ENCODE measurements at regions not wholly inside any gene's neighbourhood (a gene's known extent, or its start where the extent isn't known, plus 50 kb on each side); places are given as distances from the start of the nearest gene placed in this dataset.

DNA sequence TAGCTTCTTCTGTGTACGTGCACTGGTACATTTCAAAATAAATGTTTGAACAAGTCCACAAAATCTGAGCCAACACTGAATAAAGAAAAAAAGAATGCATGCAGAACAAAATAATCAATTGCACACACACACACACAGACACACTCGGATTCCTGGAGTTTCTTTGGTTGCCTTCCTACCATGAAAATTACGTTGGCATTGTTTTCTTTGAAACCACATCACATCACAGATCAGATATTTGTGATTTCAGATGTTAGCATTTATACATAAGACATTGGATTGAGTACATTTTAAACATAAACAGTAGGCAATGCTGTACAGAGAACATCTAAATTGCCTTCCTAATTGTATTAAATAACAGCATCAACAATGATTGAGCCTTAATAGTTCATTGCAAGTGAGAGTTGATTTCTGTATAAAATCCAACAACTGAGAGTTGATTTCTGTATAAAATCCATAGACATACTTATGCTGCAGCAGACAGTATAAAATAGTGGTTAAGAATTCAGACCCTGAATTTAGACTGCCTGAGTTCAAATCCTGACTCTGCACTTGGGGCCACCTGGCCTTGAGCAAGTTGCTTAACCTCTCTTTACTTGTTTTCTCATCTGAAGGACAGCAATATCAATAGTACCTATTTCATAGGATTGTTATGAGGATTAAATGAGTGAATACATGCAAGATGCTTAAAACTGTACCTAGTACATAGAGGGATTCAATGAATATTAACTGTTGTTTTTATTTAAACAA is 101.7 kb upstream of the IFNE start:
- Histone ChIP-seq H3K36me3 (ENCODE audit: low read depth) (peaks cover 81% of the 10 kb centered on the region), H3K27ac (ENCODE audit: poor library complexity, severe bottlenecking) (peak overlapping the region; percentile 98), H3K27me3 (ENCODE audit: insufficient read depth, poor library complexity, severe bottlenecking) (no peaks in the 10 kb centered on the region), H3K4me3 (ENCODE audit: severe bottlenecking) (no peak overlapping the region), H3K4me1 (ENCODE audit: insufficient read depth, poor library complexity, severe bottlenecking) (peaks cover 76% of the 10 kb centered on the region), H3K9me3 (ENCODE audit: severe bottlenecking) (no peaks in the 10 kb centered on the region)
- DNase-seq (ENCODE audit: low spot score): no peak
- no peak for ATAC-seq (ENCODE audit: low read depth)
- TF ChIP-seq, protein P1, sequence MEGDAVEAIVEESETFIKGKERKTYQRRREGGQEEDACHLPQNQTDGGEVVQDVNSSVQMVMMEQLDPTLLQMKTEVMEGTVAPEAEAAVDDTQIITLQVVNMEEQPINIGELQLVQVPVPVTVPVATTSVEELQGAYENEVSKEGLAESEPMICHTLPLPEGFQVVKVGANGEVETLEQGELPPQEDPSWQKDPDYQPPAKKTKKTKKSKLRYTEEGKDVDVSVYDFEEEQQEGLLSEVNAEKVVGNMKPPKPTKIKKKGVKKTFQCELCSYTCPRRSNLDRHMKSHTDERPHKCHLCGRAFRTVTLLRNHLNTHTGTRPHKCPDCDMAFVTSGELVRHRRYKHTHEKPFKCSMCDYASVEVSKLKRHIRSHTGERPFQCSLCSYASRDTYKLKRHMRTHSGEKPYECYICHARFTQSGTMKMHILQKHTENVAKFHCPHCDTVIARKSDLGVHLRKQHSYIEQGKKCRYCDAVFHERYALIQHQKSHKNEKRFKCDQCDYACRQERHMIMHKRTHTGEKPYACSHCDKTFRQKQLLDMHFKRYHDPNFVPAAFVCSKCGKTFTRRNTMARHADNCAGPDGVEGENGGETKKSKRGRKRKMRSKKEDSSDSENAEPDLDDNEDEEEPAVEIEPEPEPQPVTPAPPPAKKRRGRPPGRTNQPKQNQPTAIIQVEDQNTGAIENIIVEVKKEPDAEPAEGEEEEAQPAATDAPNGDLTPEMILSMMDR (IDR thresholded peaks at IDR 0.05; ENCODE audit: poor library complexity, severe bottlenecking): no peak

DNA sequence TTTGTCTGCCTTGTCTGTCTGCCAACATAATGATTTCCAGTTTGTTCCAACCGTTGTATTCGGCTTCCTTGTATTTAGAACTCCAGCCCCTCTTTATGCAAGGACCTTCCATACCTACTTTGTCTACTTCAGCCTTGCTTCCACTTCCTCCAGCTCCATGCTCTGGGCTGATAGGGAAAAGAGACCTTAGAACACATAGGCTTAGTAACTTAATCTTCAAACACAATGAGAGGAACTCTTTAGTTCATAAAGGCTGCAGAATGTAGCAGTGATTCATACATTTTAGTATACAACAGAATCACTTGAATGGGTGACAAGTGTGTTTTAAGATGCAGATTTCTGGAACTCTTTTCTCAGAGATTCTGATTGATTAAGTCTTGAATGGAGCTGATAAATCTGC is 102.8 kb upstream of the IFNE start:
- no peak for DNase-seq (ENCODE audit: low spot score)
- no peak overlapping the region for H3K4me3 ChIP-seq (ENCODE audit: severe bottlenecking)
- H3K9me3 ChIP-seq (ENCODE audit: severe bottlenecking): no peaks in the 10 kb centered on the region
- peaks cover 80% of the 10 kb centered on the region for H3K36me3 ChIP-seq (ENCODE audit: low read depth)
- ATAC-seq (ENCODE audit: low read depth): no peak
- TF ChIP-seq, protein P1 (IDR thresholded peaks at IDR 0.05; ENCODE audit: poor library complexity, severe bottlenecking): no peak
- peaks cover 69% of the 10 kb centered on the region for H3K4me1 ChIP-seq (ENCODE audit: insufficient read depth, poor library complexity, severe bottlenecking)
- no peaks in the 10 kb centered on the region for H3K27me3 ChIP-seq (ENCODE audit: insufficient read depth, poor library complexity, severe bottlenecking)
- peak overlapping the region; percentile 98 for H3K27ac ChIP-seq (ENCODE audit: poor library complexity, severe bottlenecking)

DNA sequence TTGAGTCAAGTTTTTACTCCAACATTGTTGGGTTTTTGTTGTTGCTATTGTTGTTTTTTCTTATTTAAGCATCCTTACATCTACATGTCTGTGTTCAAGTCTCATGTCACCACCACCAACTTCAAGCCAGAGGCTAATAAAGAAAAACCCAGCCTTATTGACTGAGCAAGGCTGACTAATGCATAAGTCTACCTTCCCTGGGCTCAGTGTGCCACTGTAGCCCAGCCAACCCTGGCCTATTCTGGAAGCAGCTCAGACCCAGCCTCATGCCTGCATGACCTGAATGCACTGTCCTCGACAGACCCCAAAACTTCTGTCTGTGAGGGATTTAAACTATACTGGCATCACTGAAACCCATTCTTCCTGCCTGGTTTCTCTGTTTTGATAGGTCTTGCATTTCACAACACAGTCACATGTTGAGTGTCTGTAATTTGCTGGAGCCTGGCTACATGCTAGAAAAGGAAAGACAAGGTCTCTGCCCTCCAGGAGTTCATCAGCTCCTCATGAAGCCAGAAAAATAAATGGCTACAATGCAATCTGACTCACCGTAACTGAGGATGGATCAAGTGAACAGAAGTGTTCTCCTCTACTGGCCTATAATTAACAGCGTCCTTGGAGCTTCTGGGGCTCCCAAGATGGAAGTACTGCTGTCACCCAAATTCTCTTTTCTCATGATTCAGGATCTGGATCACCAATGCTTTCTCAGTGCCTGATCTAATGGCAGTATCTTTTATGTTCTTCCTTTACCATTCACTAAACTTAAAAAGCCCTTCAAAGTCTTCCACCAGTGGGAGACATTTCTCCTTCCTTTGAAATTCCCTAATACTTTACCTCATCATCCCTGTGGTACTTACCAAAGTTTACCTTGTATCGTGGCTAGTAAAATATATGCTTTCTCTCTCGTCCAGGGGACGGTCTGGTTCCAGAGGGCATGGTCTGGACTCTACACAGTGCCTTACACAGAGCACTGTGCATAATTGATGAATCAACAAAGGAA is 103.9 kb upstream of the IFNE start:
- Histone ChIP-seq H3K27me3 (ENCODE audit: insufficient read depth, poor library complexity, severe bottlenecking) (no peaks in the 10 kb centered on the region), H3K4me1 (ENCODE audit: insufficient read depth, poor library complexity, severe bottlenecking) (peaks cover 60% of the 10 kb centered on the region), H3K36me3 (ENCODE audit: low read depth) (peaks cover 83% of the 10 kb centered on the region), H3K9me3 (ENCODE audit: severe bottlenecking) (no peaks in the 10 kb centered on the region), H3K27ac (ENCODE audit: poor library complexity, severe bottlenecking) (peak overlapping the region; percentile 98), H3K4me3 (ENCODE audit: severe bottlenecking) (no peak overlapping the region)
- ATAC-seq (ENCODE audit: low read depth) (no peak), DNase-seq (ENCODE audit: low spot score) (no peak)
- TF ChIP-seq, protein P1 (IDR thresholded peaks at IDR 0.05; ENCODE audit: poor library complexity, severe bottlenecking): peak; percentile 64

DNA sequence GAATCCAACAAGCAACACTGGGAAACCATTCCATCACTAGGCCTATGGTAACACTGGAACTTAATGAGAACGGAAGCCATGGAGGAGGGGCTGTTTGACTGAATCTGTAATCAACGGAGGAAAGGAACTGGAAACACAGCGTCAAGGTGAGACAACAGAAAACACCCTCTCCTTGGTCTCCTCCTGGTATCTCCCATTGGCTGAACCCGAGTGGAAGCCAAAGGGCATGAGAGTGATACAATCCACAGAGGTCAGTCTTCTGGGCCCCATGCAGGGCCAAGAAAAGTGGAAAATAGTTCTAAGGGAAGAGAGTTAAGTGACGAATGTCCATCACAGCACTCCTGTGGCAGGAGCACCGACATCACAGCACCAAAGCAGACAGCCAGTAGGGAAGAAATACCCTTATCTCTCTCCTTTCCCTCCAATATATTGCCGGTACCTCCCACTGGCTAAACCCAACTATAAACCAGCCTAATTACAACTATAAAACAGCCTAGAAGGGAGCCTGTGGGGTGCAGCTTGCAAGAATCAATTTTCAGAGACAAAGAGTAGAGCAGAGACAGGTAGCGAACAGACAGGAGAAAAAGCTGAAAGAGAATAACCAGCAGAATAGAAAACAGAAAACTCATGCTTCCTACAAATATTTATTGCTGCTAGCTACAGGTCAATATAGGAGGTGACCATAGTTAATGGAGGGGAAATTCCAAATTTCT is 107.4 kb upstream of the IFNE start:
- Histone ChIP-seq H3K27me3 (ENCODE audit: insufficient read depth, poor library complexity, severe bottlenecking) (no peaks in the 10 kb centered on the region), H3K4me3 (ENCODE audit: severe bottlenecking) (peak overlapping the region; percentile 41), H3K36me3 (ENCODE audit: low read depth) (peaks cover 62% of the 10 kb centered on the region), H3K9me3 (ENCODE audit: severe bottlenecking) (no peaks in the 10 kb centered on the region), H3K27ac (ENCODE audit: poor library complexity, severe bottlenecking) (peak overlapping the region; percentile 98), H3K4me1 (ENCODE audit: insufficient read depth, poor library complexity, severe bottlenecking) (peaks cover 57% of the 10 kb centered on the region)
- DNase-seq (ENCODE audit: low spot score) (no peak), ATAC-seq (ENCODE audit: low read depth) (peak; percentile 26)
- TF ChIP-seq, protein P1 (IDR thresholded peaks at IDR 0.05; ENCODE audit: poor library complexity, severe bottlenecking): no peak
